Left lung (tissue), 4 donors: ENCODE measurements at regions not wholly inside any gene's neighbourhood (a gene's known extent, or its start where the extent isn't known, plus 50 kb on each side); places are given as distances from the start of the nearest gene placed in this dataset.

Source experiments
- ATAC-seq: fragments of 200-7000 bp; cut with Tn5 transposase; one replicate; pipeline ENCODE4 v1.9.1; 2020; ENCODE audit warnings: moderate library complexity
- DNase-seq, 4 donors: peaks; one replicate each; pipeline ENCODE4 v3.0.0-alpha.2; 2013 to 2020
- H3K27ac ChIP-seq, 2 donors: fragments of 200-600 bp; sonication (generic) in 1 of 2; one replicate each; pipeline versions ENCODE4 v1.5.0 to v1.8.0; 2020 to 2021
- H3K27me3 ChIP-seq, 2 donors: fragments of 200-600 bp; sonication (generic) in 1 of 2; one replicate each; pipeline versions ENCODE4 v1.5.0 to v1.8.0; 2020 to 2021
- H3K36me3 ChIP-seq, 2 donors: fragments of 200-600 bp; sonication (generic) in 1 of 2; one replicate each; pipeline versions ENCODE4 v1.5.0 to v1.8.0; 2020 to 2021
- H3K4me1 ChIP-seq, 2 donors: fragments of 200-600 bp; one replicate each; pipeline ENCODE4 v1.8.0; 2021
- H3K4me3 ChIP-seq, 2 donors: fragments of 200-600 bp; sonication (generic) in 1 of 2; one replicate each; pipeline versions ENCODE4 v1.5.0 to v1.8.0; 2020 to 2021; ENCODE audit warnings: mild to moderate bottlenecking in 1 of 2
- H3K9me3 ChIP-seq, 2 donors: fragments of 200-600 bp; sonication (generic) in 1 of 2; one replicate each; pipeline versions ENCODE4 v1.5.0 to v1.8.0; 2020 to 2021
- intact Hi-C, 2 donors: fragments of 100-400 bp; cut with DNase I; formaldehyde crosslinking; loops; one replicate each; pipeline versions ENCODE4 v1.11.2 to v1.14.2; 2022
- TF ChIP-seq, protein P1 (sequence below), 2 donors: fragments of 200-600 bp; sonication (generic) in 1 of 2; IDR thresholded peaks; one replicate each; pipeline versions ENCODE4 v1.5.0 to v1.8.0; 2021; ENCODE audit warnings: antibody characterized with exemption in 2 of 2
- donor health status: DM: no; HTN: yes; CAD: no.
- donor health status: DM: no; HTN: no; CAD: no.

DNA sequence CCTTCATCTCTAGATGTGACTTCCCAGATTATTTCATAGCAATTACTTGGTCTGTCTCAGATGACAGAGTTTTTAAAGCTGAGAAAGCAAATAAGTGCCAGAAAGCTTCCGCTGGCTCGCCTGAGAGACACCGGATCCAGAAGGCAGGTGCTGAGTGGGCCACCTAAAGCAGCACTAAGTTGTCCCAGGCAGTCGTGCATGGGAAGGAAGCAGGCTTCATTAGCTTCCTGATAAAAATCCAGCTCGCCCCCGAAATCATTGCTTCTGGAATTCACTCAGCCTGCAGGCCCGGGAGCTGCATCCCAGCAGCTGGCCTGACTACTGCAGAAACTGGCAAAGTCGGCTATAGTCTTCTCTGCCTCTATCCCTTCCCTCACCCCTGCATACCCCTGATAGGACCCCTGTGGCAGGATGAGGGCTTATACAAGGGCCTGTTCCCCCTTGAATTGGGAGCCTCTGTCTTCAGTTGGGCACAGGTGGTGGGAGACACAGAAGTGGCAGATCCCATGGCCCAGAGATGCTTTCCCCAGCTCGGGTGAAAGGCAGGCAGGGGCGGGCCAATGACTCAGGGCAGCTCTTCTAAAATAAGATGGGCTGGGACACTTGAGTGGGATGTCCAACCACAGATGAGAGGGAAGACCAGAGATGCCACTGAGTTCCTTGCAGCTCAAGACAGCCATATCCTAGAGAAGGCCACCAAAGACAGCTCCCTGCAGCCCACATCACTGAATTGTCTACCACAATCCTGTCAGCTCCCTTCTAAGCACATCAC, 262.4 kb upstream of the PKDCC start:
- H3K36me3 ChIP-seq, result no peaks in the 10 kb centered on the region
- no peaks in the 10 kb centered on the region for H3K27me3 ChIP-seq
- DNase-seq (no peak), ATAC-seq (no peak)
- no peaks in the 10 kb centered on the region for H3K9me3 ChIP-seq
- intact Hi-C loops, result no loop called here
- TF ChIP-seq, protein P1, sequence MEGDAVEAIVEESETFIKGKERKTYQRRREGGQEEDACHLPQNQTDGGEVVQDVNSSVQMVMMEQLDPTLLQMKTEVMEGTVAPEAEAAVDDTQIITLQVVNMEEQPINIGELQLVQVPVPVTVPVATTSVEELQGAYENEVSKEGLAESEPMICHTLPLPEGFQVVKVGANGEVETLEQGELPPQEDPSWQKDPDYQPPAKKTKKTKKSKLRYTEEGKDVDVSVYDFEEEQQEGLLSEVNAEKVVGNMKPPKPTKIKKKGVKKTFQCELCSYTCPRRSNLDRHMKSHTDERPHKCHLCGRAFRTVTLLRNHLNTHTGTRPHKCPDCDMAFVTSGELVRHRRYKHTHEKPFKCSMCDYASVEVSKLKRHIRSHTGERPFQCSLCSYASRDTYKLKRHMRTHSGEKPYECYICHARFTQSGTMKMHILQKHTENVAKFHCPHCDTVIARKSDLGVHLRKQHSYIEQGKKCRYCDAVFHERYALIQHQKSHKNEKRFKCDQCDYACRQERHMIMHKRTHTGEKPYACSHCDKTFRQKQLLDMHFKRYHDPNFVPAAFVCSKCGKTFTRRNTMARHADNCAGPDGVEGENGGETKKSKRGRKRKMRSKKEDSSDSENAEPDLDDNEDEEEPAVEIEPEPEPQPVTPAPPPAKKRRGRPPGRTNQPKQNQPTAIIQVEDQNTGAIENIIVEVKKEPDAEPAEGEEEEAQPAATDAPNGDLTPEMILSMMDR (IDR thresholded peaks at IDR 0.05), result no peak
- no peaks in the 10 kb centered on the region for H3K4me1 ChIP-seq
- H3K27ac ChIP-seq, result no peak overlapping the region
- H3K4me3 ChIP-seq, result no peak overlapping the region

DNA sequence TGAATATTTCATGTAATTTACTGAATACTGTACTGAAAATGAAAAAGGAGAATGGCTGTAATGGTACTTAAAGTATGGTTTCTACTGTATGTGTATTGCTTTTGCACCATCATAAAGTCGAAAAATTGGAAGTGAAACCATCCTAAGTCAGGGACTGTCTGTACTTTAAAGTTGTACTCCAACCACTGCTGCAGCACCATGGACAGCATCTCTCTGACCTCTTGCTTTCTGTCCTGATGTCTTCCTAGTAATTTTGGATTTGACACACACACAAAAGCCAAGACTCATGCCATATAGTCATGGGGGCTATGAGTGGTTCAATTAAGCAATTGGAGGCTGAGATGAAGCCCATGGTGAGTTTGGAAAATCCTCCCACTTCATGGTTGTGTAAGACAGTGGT, 256.3 kb upstream of the PKDCC start:
- ATAC-seq, result peak; percentile 69
- H3K4me1 ChIP-seq, result no peaks in the 10 kb centered on the region
- no peak overlapping the region for H3K27ac ChIP-seq
- no peaks in the 10 kb centered on the region for H3K9me3 ChIP-seq
- H3K36me3 ChIP-seq, result no peaks in the 10 kb centered on the region
- intact Hi-C loops, result no loop called here
- DNase-seq, result peak in 3 of 4 donors; percentile 33 to 54 (median 43)
- TF ChIP-seq, protein P1 (IDR thresholded peaks at IDR 0.05), result no peak
- no peak overlapping the region for H3K4me3 ChIP-seq
- no peaks in the 10 kb centered on the region for H3K27me3 ChIP-seq

DNA sequence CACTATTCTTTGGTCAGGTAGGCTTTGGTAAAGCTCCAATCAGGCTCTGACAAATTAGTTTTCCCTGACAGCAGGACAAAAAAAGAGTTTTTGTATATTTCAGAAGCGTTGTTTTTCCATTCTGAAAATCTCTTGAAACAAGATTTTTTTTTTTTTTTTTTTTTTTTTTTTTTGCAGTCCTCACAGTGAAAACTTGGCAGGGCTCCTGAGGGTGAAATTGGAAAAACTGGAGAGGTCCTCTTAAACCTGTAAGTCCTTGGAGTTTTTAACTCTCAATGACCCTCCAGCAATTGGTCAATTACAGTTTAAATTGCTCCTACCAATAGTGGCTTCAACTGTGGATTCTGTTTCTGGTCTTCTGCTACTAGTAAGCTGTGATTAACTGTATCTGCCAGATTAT, 244.5 kb upstream of the PKDCC start:
- Histone ChIP-seq H3K27me3 (no peaks in the 10 kb centered on the region), H3K36me3 (no peaks in the 10 kb centered on the region), H3K4me1 (no peaks in the 10 kb centered on the region), H3K9me3 (peaks cover 0 to 19% of the 10 kb centered on the region in 2 donors), H3K27ac (no peak overlapping the region), H3K4me3 (no peak overlapping the region)
- TF ChIP-seq, protein P1 (IDR thresholded peaks at IDR 0.05), result no peak
- intact Hi-C loops, result no loop called here
- DNase-seq (no peak), ATAC-seq (peak; percentile 15)

DNA sequence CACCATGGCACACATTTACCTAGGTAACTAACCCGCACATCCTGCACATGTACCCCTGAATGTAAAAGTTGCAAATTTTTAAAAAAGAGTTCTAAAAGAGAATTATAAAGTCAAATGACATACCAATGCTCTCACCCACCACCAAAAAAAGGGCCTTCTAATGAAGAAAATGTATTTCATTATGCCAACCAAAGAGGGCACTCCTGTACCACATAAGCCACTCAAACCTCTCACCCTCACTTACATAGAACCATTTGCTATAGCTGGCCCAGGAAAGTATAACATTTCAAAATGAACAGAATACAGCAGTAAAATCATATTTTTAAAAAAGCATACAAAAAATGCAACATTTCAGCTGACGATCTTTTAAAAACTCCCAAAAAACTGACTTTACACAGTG, 241.5 kb upstream of the PKDCC start:
- TF ChIP-seq, protein P1 (IDR thresholded peaks at IDR 0.05), result no peak
- Histone ChIP-seq H3K4me3 (no peak overlapping the region), H3K9me3 (peaks cover 0 to 10% of the 10 kb centered on the region in 2 donors), H3K4me1 (no peaks in the 10 kb centered on the region), H3K36me3 (no peaks in the 10 kb centered on the region), H3K27ac (no peak overlapping the region), H3K27me3 (no peaks in the 10 kb centered on the region)
- intact Hi-C loops, result no loop called here
- ATAC-seq (no peak), DNase-seq (peak in 1 of 4 donors; percentile 1)

DNA sequence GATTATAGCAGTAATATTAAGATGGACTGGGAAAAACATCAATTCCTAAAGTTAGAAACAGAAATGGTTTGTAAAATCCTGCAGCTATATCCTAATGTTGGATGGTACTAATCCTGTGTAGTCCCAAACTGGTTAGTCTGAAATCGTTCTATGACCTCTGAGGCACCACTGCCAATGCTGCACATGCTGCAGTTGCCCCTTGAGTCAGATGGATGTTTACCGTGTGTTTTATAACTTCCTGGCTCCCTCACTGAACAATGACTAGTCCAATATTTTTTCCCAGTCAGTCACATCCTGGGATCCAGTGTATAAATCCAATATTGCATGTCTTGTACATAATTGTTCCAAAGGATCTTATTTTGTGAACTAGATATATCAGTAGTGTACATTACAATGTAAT, 226.7 kb upstream of the PKDCC start:
- intact Hi-C loops, result no loop called here
- Histone ChIP-seq H3K9me3 (peaks cover 0 to 21% of the 10 kb centered on the region in 2 donors), H3K4me1 (no peaks in the 10 kb centered on the region), H3K4me3 (no peak overlapping the region), H3K27me3 (no peaks in the 10 kb centered on the region), H3K36me3 (no peaks in the 10 kb centered on the region), H3K27ac (no peak overlapping the region)
- DNase-seq, result no peak
- ATAC-seq, result no peak
- TF ChIP-seq, protein P1 (IDR thresholded peaks at IDR 0.05), result no peak
